Stomach (tissue), 8 donors: ENCODE measurements at regions not wholly inside any gene's neighbourhood (a gene's known extent, or its start where the extent isn't known, plus 50 kb on each side); places are given as distances from the start of the nearest gene placed in this dataset.

Experiments used
- DNase-seq, 2 donors: peaks; one replicate each; pipeline versions ENCODE4 v3.0.0 to v3.0.0-alpha.2; 2013 to 2019
- H3K27ac ChIP-seq, 5 donors: fragments of 200-600 bp in 4 of 5; sonication (generic) in 4 of 5; one replicate each; pipeline ENCODE4 v1.5.1; 2013 to 2019; ENCODE audit warnings: mild to moderate bottlenecking in 1 of 5, moderate library complexity in 1 of 5
- H3K27me3 ChIP-seq, 3 donors: fragments of 200-600 bp; sonication (generic); one replicate each; pipeline ENCODE4 v1.5.1; 2017 to 2019; ENCODE audit warnings: mixed run types in 1 of 3
- H3K36me3 ChIP-seq, 4 donors: fragments of 200-600 bp; sonication (generic); 1 replicate in 3 of 4; 2 replicates in 1 of 4; pipeline ENCODE4 v1.5.1; 2016 to 2019
- H3K4me1 ChIP-seq, 4 donors: fragments of 200-600 bp; sonication (generic); one replicate each; pipeline ENCODE4 v1.5.1; 2016 to 2019
- H3K4me3 ChIP-seq, 4 donors: fragments of 200-600 bp; sonication (generic) in 3 of 4; one replicate each; pipeline ENCODE4 v1.5.1; 2016 to 2019; ENCODE audit warnings: mild to moderate bottlenecking in 1 of 4
- H3K9me3 ChIP-seq, 4 donors: fragments of 200-600 bp; sonication (generic); one replicate each; pipeline ENCODE4 v1.5.1; 2016 to 2019
- CTCF ChIP-seq, 7 experiments: fragments of 450-650 bp in 4 of 7; fragments of 200-600 bp in 3 of 7; sonication (generic) in 3 of 7; IDR thresholded peaks; one replicate each; pipeline ENCODE4 v1.5.1; 2016 to 2019; ENCODE audit warnings: antibody characterized with exemption in 7 of 7, control low read depth in 2 of 7, mild to moderate bottlenecking in 1 of 7
- EP300 ChIP-seq: sonication (generic); formaldehyde crosslinking; IDR thresholded peaks from one replicate; pipeline ENCODE4 v1.6.1; 2017; ENCODE audit warnings: antibody characterized with exemption
- POLR2A ChIP-seq, 4 donors: fragments of 450-650 bp; IDR thresholded peaks; one replicate each; pipeline ENCODE4 v1.6.1; 2016; ENCODE audit warnings: antibody characterized with exemption in 4 of 4, control low read depth in 2 of 4, mild to moderate bottlenecking in 1 of 4, moderate library complexity in 1 of 4
- POLR2AphosphoS5 ChIP-seq, 3 donors: sonication (generic); formaldehyde crosslinking; IDR thresholded peaks; one replicate each; pipeline ENCODE4 v1.6.1; 2016; ENCODE audit warnings: antibody characterized with exemption in 3 of 3
- WGBS, 5 donors: extraction: QIAGEN DNeasy Blood & Tissue Kit in 3 of 5; methylation state at CpG; one replicate each; pipeline versions ENCODE4 v1.1.5 to v1.1.7; 2013 to 2018; 5-methylcytosine and 5-hydroxymethylcytosine counted together
- intact Hi-C: fragments of 100-400 bp; cut with DNase I; formaldehyde crosslinking; loops from one replicate; pipeline ENCODE4 v1.15.1; 2023; ENCODE audit warnings: low total_unique reads
- donor health status: healthy with polysubstance abuse.
- donor health status: Bipolar disorder and iron deficiency.
- donor health status: healthy.

GRCh38 chr6:26205625-26206574, 118.7 kb downstream of the HFE start:
- TF ChIP-seq POLR2AphosphoS5 (IDR thresholded peaks at IDR 0.05) (peak in 2 of 3 donors; percentile 32 to 51), POLR2A (IDR thresholded peaks at IDR 0.05) (no peak), CTCF (IDR thresholded peaks at IDR 0.05) (no peak), EP300 (no peak)
- 3 to 9% (median 4%) methylated on average over 18 of the region's 18 CpGs for WGBS, 5 donors
- Histone ChIP-seq H3K4me3 (peak overlapping the region; percentile 48 to 72 (median 55)), H3K27ac (peak overlapping the region; percentile 68 to 98 (median 97)), H3K27me3 (peaks cover 0 to 73% (median 10%) of the 10 kb centered on the region in 3 donors), H3K9me3 (no peaks in the 10 kb centered on the region), H3K36me3 (no peaks in the 10 kb centered on the region), H3K4me1 (peaks cover 0 to 21% (median 2%) of the 10 kb centered on the region in 4 donors)
- intact Hi-C loops, result no loop called here
- DNase-seq, result peak in 1 of 2 donors; percentile 90

- peaks cover 0 to 61% (median 10%) of the 10 kb centered on the region in 3 donors for H3K27me3 ChIP-seq
- no peak overlapping the region for H3K27ac ChIP-seq
- intact Hi-C loops, result no loop called here
- H3K9me3 ChIP-seq, result no peaks in the 10 kb centered on the region
- H3K4me1 ChIP-seq, result peaks cover 0 to 21% (median 2%) of the 10 kb centered on the region in 4 donors
- H3K4me3 ChIP-seq, result peak overlapping the region in 1 of 4 donors; percentile 72
- TF ChIP-seq EP300, result no peak
- TF ChIP-seq POLR2A (IDR thresholded peaks at IDR 0.05), result no peak
- no peak for TF ChIP-seq POLR2AphosphoS5 (IDR thresholded peaks at IDR 0.05)
- no peak for TF ChIP-seq CTCF (IDR thresholded peaks at IDR 0.05)
- H3K36me3 ChIP-seq, result no peaks in the 10 kb centered on the region
- DNase-seq, result no peak
- WGBS, 5 donors, result 55 to 74% (median 73%) methylated on average over 8 of the region's 8 CpGs
Observed at GRCh38 chr6:26206868-26207801, 119.9 kb downstream of the HFE start.

GRCh38 chr6:26211963-26212362, 124.7 kb downstream of the HFE start:
- 43 to 96% (median 88%) methylated on average over 1 of the region's 1 CpG for WGBS, 5 donors
- DNase-seq, result no peak
- H3K4me3 ChIP-seq, result no peak overlapping the region
- no peak overlapping the region for H3K27ac ChIP-seq
- peaks cover 3 to 17% (median 7%) of the 10 kb centered on the region in 4 donors for H3K4me1 ChIP-seq
- H3K27me3 ChIP-seq, result peaks cover 2 to 53% (median 16%) of the 10 kb centered on the region in 3 donors
- H3K36me3 ChIP-seq, result no peaks in the 10 kb centered on the region
- intact Hi-C loops, result no loop called here
- TF ChIP-seq POLR2A (IDR thresholded peaks at IDR 0.05), result no peak
- no peak for TF ChIP-seq EP300
- no peak for TF ChIP-seq POLR2AphosphoS5 (IDR thresholded peaks at IDR 0.05)
- TF ChIP-seq CTCF (IDR thresholded peaks at IDR 0.05), result no peak
- H3K9me3 ChIP-seq, result no peaks in the 10 kb centered on the region
